H1 (cell line): ENCODE measurements at regions not wholly inside any gene's neighbourhood (a gene's known extent, or its start where the extent isn't known, plus 50 kb on each side); places are given as distances from the start of the nearest gene placed in this dataset.

Experiments
- CTCF ChIA-PET: fragments of 300-600 bp; sonication (Branson Sonifier 250); formaldehyde crosslinking; loops from one replicate; lab custom pipeline; 2021; ENCODE audit not compliant: partially characterized antibody; lab: Charles Lee
- POLR2A ChIA-PET: fragments of 300-600 bp; sonication (Branson Sonifier 250); formaldehyde crosslinking; loops from one replicate; lab custom pipeline; 2021; ENCODE audit warnings: inconsistent platforms; ENCODE audit not compliant: partially characterized antibody; lab: Charles Lee
- DNase-seq, 2 experiments: peaks; one replicate each; pipeline versions ENCODE4 v3.0.0 to v3.0.0-alpha.2; 2010 to 2022; ENCODE audit warnings: low spot score in 2 of 2, low read depth in 1 of 2, mixed read lengths in 1 of 2
- FAIRE-seq: peaks from 2 replicates; lab custom pipeline; 2011; peaks lifted over from hg19 to GRCh38; lab: Jason Lieb, UNC
- H2AFZ ChIP-seq: 2 replicates; pipeline ENCODE4 v1.8.1; 2012; ENCODE audit warnings: low read length, inconsistent platforms
- H2AK5ac ChIP-seq: 2 replicates; pipeline ENCODE4 v1.6.1; 2013; ENCODE audit warnings: low read depth, low read length
- H2BK120ac ChIP-seq: replicated peaks from 2 replicates; pipeline ENCODE3; 2013; ENCODE audit warnings: low read depth, low read length, inconsistent platforms
- H2BK12ac ChIP-seq: 2 replicates; pipeline ENCODE4 v1.6.1; 2013; ENCODE audit warnings: low read depth, low read length
- H2BK15ac ChIP-seq: 2 replicates; pipeline ENCODE4 v1.6.1; 2013; ENCODE audit warnings: low read length
- H2BK20ac ChIP-seq: 2 replicates; pipeline ENCODE4 v1.6.1; 2013; ENCODE audit warnings: low read length
- H2BK5ac ChIP-seq: 2 replicates; pipeline ENCODE4 v1.6.1; 2013; ENCODE audit warnings: low read depth, low read length
- H3K14ac ChIP-seq: 2 replicates; pipeline ENCODE4 v1.6.1; 2013; ENCODE audit warnings: inconsistent platforms; ENCODE audit not compliant: insufficient read length
- H3K18ac ChIP-seq: 2 replicates; pipeline ENCODE4 v1.6.1; 2013; ENCODE audit warnings: low read length; ENCODE audit errors: extremely low read depth
- H3K23ac ChIP-seq: 2 replicates; pipeline ENCODE4 v1.6.1; 2013; ENCODE audit warnings: inconsistent platforms; ENCODE audit not compliant: insufficient read length
- H3K23me2 ChIP-seq: 2 replicates; pipeline ENCODE4 v1.6.1; 2013; ENCODE audit warnings: low read depth, low read length
- H3K27ac ChIP-seq: 2 replicates; pipeline ENCODE4 v1.6.1; 2011; ENCODE audit warnings: low read depth, low read length, inconsistent platforms
- H3K27me3 ChIP-seq, 4 experiments: replicated peaks in 1 of 4; 1 replicate in 1 of 4; 2 replicates in 3 of 4; pipeline versions ENCODE4 v1.6.1 to v1.8.1; 2011 to 2013; ENCODE audit warnings: low read length in 3 of 4, mild to moderate bottlenecking in 3 of 4, inconsistent platforms in 2 of 4, mixed read lengths in 2 of 4, moderate library complexity in 1 of 4; ENCODE audit not compliant: control insufficient read depth in 3 of 4, insufficient read depth in 3 of 4; ENCODE audit errors: extremely low read depth in 1 of 4
- H3K36me3 ChIP-seq, 4 experiments: 2 replicates each; pipeline versions ENCODE4 v1.6.1 to v1.8.1; 2011 to 2013; ENCODE audit warnings: mild to moderate bottlenecking in 4 of 4, low read length in 3 of 4, moderate library complexity in 2 of 4, control low read depth in 1 of 4, inconsistent platforms in 1 of 4; ENCODE audit not compliant: insufficient read depth in 4 of 4, control insufficient read depth in 2 of 4
- H3K4ac ChIP-seq: replicated peaks from 2 replicates; pipeline ENCODE3; 2013; ENCODE audit warnings: low read length, low read depth, mixed read lengths, inconsistent platforms; ENCODE audit not compliant: insufficient read length
- H3K4me1 ChIP-seq, 4 experiments: replicated peaks in 1 of 4; 1 replicate in 1 of 4; 2 replicates in 3 of 4; pipeline versions ENCODE4 v1.6.1 to v1.8.1; 2011 to 2013; ENCODE audit warnings: low read length in 3 of 4, inconsistent platforms in 2 of 4, mixed read lengths in 1 of 4; ENCODE audit not compliant: insufficient read depth in 4 of 4, control insufficient read depth in 3 of 4
- H3K4me2 ChIP-seq, 2 experiments: 2 replicates each; pipeline versions ENCODE4 v1.6.1 to v1.8.1; 2011 to 2013; ENCODE audit warnings: low read depth in 2 of 2, low read length in 2 of 2, control low read depth in 1 of 2, inconsistent platforms in 1 of 2, mild to moderate bottlenecking in 1 of 2; ENCODE audit not compliant: insufficient read depth in 1 of 2
- H3K4me3 ChIP-seq, 4 experiments: fragments of 200-600, 300-600 bp in 1 of 4; sonication (generic), shearing (Covaris generic), sonication (Bioruptor Twin) in 1 of 4; 2 replicates each; pipeline versions ENCODE4 v1.5.1 to v1.8.1; 2011 to 2016; ENCODE audit warnings: low read length in 4 of 4, low read depth in 3 of 4, control low read depth in 2 of 4, inconsistent platforms in 2 of 4, mild to moderate bottlenecking in 2 of 4, mixed read lengths in 1 of 4, moderate library complexity in 1 of 4; ENCODE audit not compliant: insufficient read depth in 2 of 4; ENCODE audit errors: extremely low read depth in 1 of 4
- H3K56ac ChIP-seq: replicated peaks from 2 replicates; pipeline ENCODE3; 2013; ENCODE audit warnings: low read depth, mild to moderate bottlenecking, mixed read lengths, low read length, inconsistent platforms; ENCODE audit not compliant: insufficient read length
- H3K79me1 ChIP-seq: 2 replicates; pipeline ENCODE4 v1.6.1; 2013; ENCODE audit warnings: low read depth, low read length, control low read depth
- H3K79me2 ChIP-seq, 2 experiments: 2 replicates each; pipeline versions ENCODE4 v1.6.1 to v1.8.1; 2012 to 2013; ENCODE audit warnings: low read length in 2 of 2, mild to moderate bottlenecking in 2 of 2, inconsistent platforms in 1 of 2; ENCODE audit not compliant: insufficient read depth in 2 of 2, control insufficient read depth in 1 of 2
- H3K9ac ChIP-seq, 4 experiments: replicated peaks in 1 of 4; 1 replicate in 1 of 4; 2 replicates in 3 of 4; pipeline versions ENCODE4 v1.6.1 to v1.8.1; 2011 to 2013; ENCODE audit warnings: low read depth in 3 of 4, low read length in 3 of 4, control low read depth in 2 of 4, mild to moderate bottlenecking in 2 of 4, moderate library complexity in 2 of 4, inconsistent platforms in 1 of 4; ENCODE audit errors: extremely low read depth in 1 of 4
- H3K9me3 ChIP-seq, 2 experiments: 2 replicates each; pipeline versions ENCODE4 v1.6.1 to v1.8.1; 2012 to 2013; ENCODE audit warnings: mild to moderate bottlenecking in 2 of 2, moderate library complexity in 2 of 2, control low read depth in 1 of 2, inconsistent platforms in 1 of 2, low read depth in 1 of 2, low read length in 1 of 2, mixed read lengths in 1 of 2; ENCODE audit not compliant: insufficient read depth in 2 of 2
- H4K20me1 ChIP-seq, 2 experiments: replicated peaks in 1 of 2; 2 replicates each; pipeline versions ENCODE3 to v1.8.1; 2011 to 2013; ENCODE audit warnings: inconsistent platforms in 2 of 2, low read length in 2 of 2, mild to moderate bottlenecking in 1 of 2; ENCODE audit not compliant: insufficient read depth in 2 of 2, control insufficient read depth in 1 of 2
- H4K5ac ChIP-seq: 2 replicates; pipeline ENCODE4 v1.6.1; 2013; ENCODE audit warnings: low read length, low read depth, mixed read lengths, inconsistent platforms; ENCODE audit not compliant: insufficient read length
- H4K8ac ChIP-seq: 2 replicates; pipeline ENCODE4 v1.8.0; 2013; ENCODE audit warnings: mild to moderate bottlenecking, moderate library complexity, low read length, inconsistent platforms; ENCODE audit not compliant: insufficient read depth; ENCODE audit errors: extremely low read depth
- H4K91ac ChIP-seq: replicated peaks from 2 replicates; pipeline ENCODE3; 2013; ENCODE audit warnings: low read length, mixed read lengths, inconsistent platforms; ENCODE audit not compliant: insufficient read length
- BRCA1 ChIP-seq: IDR thresholded peaks from 2 replicates; pipeline ENCODE4 v1.6.1; 2012; ENCODE audit warnings: low read depth, low read length, improper control_type of control experiment
- EP300 ChIP-seq, 2 experiments: IDR thresholded peaks; 1 replicate in 1 of 2; 2 replicates in 1 of 2; pipeline ENCODE4 v1.6.1; 2011 to 2012; ENCODE audit warnings: low read depth in 2 of 2, low read length in 2 of 2, mild to moderate bottlenecking in 2 of 2, borderline replicate concordance in 1 of 2, inconsistent platforms in 1 of 2, moderate library complexity in 1 of 2
- JUN ChIP-seq: IDR thresholded peaks from 2 replicates; pipeline ENCODE4 v1.6.1; 2011; ENCODE audit warnings: low read depth, mild to moderate bottlenecking, improper control_type of control experiment, low read length
- NRF1 ChIP-seq: IDR thresholded peaks from 2 replicates; pipeline ENCODE4 v1.6.1; 2011; ENCODE audit warnings: mild to moderate bottlenecking, low read depth, low read length, improper control_type of control experiment
- POLR2AphosphoS5 ChIP-seq: IDR thresholded peaks from 2 replicates; pipeline ENCODE4 v1.6.1; 2011; ENCODE audit warnings: low read depth, low read length
- SIX5 ChIP-seq: IDR thresholded peaks from 2 replicates; pipeline ENCODE4 v1.6.1; 2011; ENCODE audit warnings: mild to moderate bottlenecking, low read depth, low read length
- SRF ChIP-seq: IDR thresholded peaks from 2 replicates; pipeline ENCODE4 v1.6.1; 2011; ENCODE audit warnings: mild to moderate bottlenecking, low read depth, low read length, moderate library complexity
- TEAD4 ChIP-seq: IDR thresholded peaks from 2 replicates; pipeline ENCODE4 v1.6.1; 2012; ENCODE audit warnings: low read depth, low read length, inconsistent platforms, mixed read lengths
- YY1 ChIP-seq: IDR thresholded peaks from 2 replicates; pipeline ENCODE4 v1.6.1; 2011; ENCODE audit warnings: low read depth, mild to moderate bottlenecking, low read length
- WGBS, 2 experiments: shearing (Covaris generic) in 1 of 2; methylation state at CpG; one replicate each; pipeline versions ENCODE4 v1.1.6 to v1.1.7; 2013 to 2015; ENCODE audit warnings: low lambda C conversion rate in 2 of 2, mixed read lengths in 2 of 2, inconsistent platforms in 1 of 2, low coverage in 1 of 2, missing lambda C conversion rate in 1 of 2; ENCODE audit not compliant: insufficient replicate concordance in 2 of 2, insufficient coverage in 1 of 2, insufficient read length in 1 of 2; ENCODE audit errors: extremely low coverage in 1 of 2, missing lambda C conversion rate in 1 of 2; 5-methylcytosine and 5-hydroxymethylcytosine counted together

DNA sequence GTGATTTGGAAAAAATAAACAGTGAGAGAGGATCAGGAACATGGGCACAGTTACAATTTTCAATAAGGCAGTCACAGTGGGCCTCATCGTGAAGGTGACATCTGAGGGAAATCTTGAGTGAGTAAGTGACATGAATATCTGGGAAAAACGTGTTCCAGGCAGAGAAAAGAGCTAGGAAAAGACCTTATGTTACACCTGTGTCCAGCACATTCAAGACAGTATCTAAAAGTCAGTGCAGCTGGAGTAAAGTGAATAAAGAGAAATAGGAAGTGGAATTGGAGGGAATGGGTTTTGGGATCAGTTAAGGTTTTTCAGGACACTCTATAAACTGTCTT lies 827.5 kb upstream of the FAT3 start:
- Histone ChIP-seq H4K91ac (no peak overlapping the region), H4K5ac (no peak overlapping the region), H3K23ac (no peak overlapping the region), H2BK15ac (no peak overlapping the region), H3K9ac (no peak overlapping the region), H3K9me3 (no peaks in the 10 kb centered on the region), H3K56ac (no peak overlapping the region), H2AFZ (no peak overlapping the region), H3K4me1 (no peaks in the 10 kb centered on the region), H3K4me2 (no peak overlapping the region), H4K20me1 (no peaks in the 10 kb centered on the region), H3K79me1 (no peaks in the 10 kb centered on the region), H3K36me3 (no peaks in the 10 kb centered on the region), H3K14ac (no peak overlapping the region), H2BK120ac (no peak overlapping the region)
- no peak for DNase-seq
- TF ChIP-seq TEAD4 (no peak), SIX5 (no peak), YY1 (no peak), JUN (no peak), EP300 (IDR thresholded peaks at IDR 0.05; ENCODE audit: borderline replicate concordance in 1 of 2, low read depth in 2 of 2, low read length in 2 of 2) (no peak), NRF1 (no peak), BRCA1 (no peak), SRF (no peak), POLR2AphosphoS5 (no peak)
- TF ChIP-seq, all 59 proteins: peak for 0
- H2AK5ac ChIP-seq, result no peak overlapping the region
- H2BK20ac ChIP-seq, result no peak overlapping the region
- no peak overlapping the region for H2BK12ac ChIP-seq
- H3K18ac ChIP-seq, result no peak overlapping the region
- no peaks in the 10 kb centered on the region for H3K27me3 ChIP-seq
- CTCF ChIA-PET, result no interaction called here
- POLR2A ChIA-PET, result no interaction called here
- no peak for FAIRE-seq
- H3K23me2 ChIP-seq, result no peaks in the 10 kb centered on the region
- no peak overlapping the region for H4K8ac ChIP-seq
- no peak overlapping the region for H3K27ac ChIP-seq
- H3K79me2 ChIP-seq, result no peaks in the 10 kb centered on the region
- no peak overlapping the region for H3K4me3 ChIP-seq
- no peak overlapping the region for H3K4ac ChIP-seq
- no peak overlapping the region for H2BK5ac ChIP-seq
- WGBS, 2 experiments, result 73% methylated on average over 2 of the region's 2 CpGs; no CpG with 5 or more reads in 1 of the 2 experiments
